Occipital lobe (tissue), 1 donor: ENCODE measurements at regions not wholly inside any gene's neighbourhood (a gene's known extent, or its start where the extent isn't known, plus 50 kb on each side); places are given as distances from the start of the nearest gene placed in this dataset.

ENCODE experiments used
- DNase-seq: peaks from one replicate; lab custom pipeline; 2025; lab: John Stamatoyannopoulos, UW

- DNase-seq = no peak
These were observed 355.2 kb upstream of the RASGEF1B start for GRCh38 chr4:81826817-81827424.

- DNase-seq = no peak
These were observed 354.6 kb upstream of the RASGEF1B start for GRCh38 chr4:81826335-81826734.

- DNase-seq = no peak
These were observed 346.7 kb upstream of the RASGEF1B start for GRCh38 chr4:81818385-81818920.

GRCh38 chr4:81816031-81816761 lies 344.5 kb upstream of the RASGEF1B start:
- no peak for DNase-seq

GRCh38 chr4:81814987-81815541 lies 343.4 kb upstream of the RASGEF1B start:
- no peak for DNase-seq

GRCh38 chr4:81811562-81812293 lies 340.0 kb upstream of the RASGEF1B start:
- DNase-seq = no peak

GRCh38 chr4:81808011-81808672 lies 336.4 kb upstream of the RASGEF1B start:
- DNase-seq = no peak

- no peak for DNase-seq
These were observed 335.7 kb upstream of the RASGEF1B start for GRCh38 chr4:81807386-81807785.

GRCh38 chr4:81806485-81806884 lies 334.8 kb upstream of the RASGEF1B start:
- no peak for DNase-seq

GRCh38 chr4:81804849-81805248 lies 333.1 kb upstream of the RASGEF1B start:
- DNase-seq = no peak

GRCh38 chr4:81802285-81802846 lies 330.7 kb upstream of the RASGEF1B start:
- no peak for DNase-seq

GRCh38 chr4:81799371-81799770 lies 327.7 kb upstream of the RASGEF1B start:
- DNase-seq = no peak

GRCh38 chr4:81796790-81797528 lies 325.3 kb upstream of the RASGEF1B start:
- DNase-seq = no peak

GRCh38 chr4:81792521-81792920 lies 320.8 kb upstream of the RASGEF1B start:
- no peak for DNase-seq

GRCh38 chr4:81790477-81790876 lies 318.8 kb upstream of the RASGEF1B start:
- no peak for DNase-seq

- DNase-seq = no peak
These were observed 318.2 kb upstream of the RASGEF1B start for GRCh38 chr4:81789741-81790399.

- DNase-seq = no peak
These were observed 317.5 kb upstream of the RASGEF1B start for GRCh38 chr4:81789158-81789557.

GRCh38 chr4:81786766-81787165 lies 315.1 kb upstream of the RASGEF1B start:
- peak; percentile 0 for DNase-seq

- DNase-seq = no peak
These were observed 314.5 kb upstream of the RASGEF1B start for GRCh38 chr4:81786063-81786763.
